ENCODE measurements at regions not wholly inside any gene's neighbourhood (a gene's known extent, or its start where the extent isn't known, plus 50 kb on each side); places are given as distances from the start of the nearest gene placed in this dataset.

- no peaks in the 10 kb centered on the region for H3K36me3 ChIP-seq (replicated peaks in 1 of 2; ENCODE audit: control insufficient read depth in 1 of 2, insufficient read depth in 2 of 2, low read length in 2 of 2)
- TF ChIP-seq CTCF (IDR thresholded peaks at IDR 0.05) = no peak
- H3K9me3 ChIP-seq (replicated peaks in 1 of 2; ENCODE audit: control insufficient read depth in 1 of 2, insufficient read depth in 1 of 2, low read length in 2 of 2) = no peaks in the 10 kb centered on the region
- H3K4me1 ChIP-seq (ENCODE audit: control insufficient read depth in 1 of 2, insufficient read depth in 2 of 2, low read length in 2 of 2) = no peaks in the 10 kb centered on the region
- no peak for DNase-seq
- H3K27me3 ChIP-seq (ENCODE audit: control insufficient read depth in 2 of 2, insufficient read depth in 2 of 2, low read length in 2 of 2) = no peaks in the 10 kb centered on the region
- H3K9ac ChIP-seq (ENCODE audit: insufficient read depth, low read length, poor library complexity, severe bottlenecking) = no peak overlapping the region
- peaks cover 0 to 3% (median 0%) of the 10 kb centered on the region in 7 donors for H3K9me3 Mint-ChIP-seq
- no peaks in the 10 kb centered on the region for H3K4me1 Mint-ChIP-seq
- H3K79me2 ChIP-seq (ENCODE audit: insufficient read depth, low read length) = no peaks in the 10 kb centered on the region
- H3K36me3 Mint-ChIP-seq = no peaks in the 10 kb centered on the region
- no peak overlapping the region for H3K4me3 ChIP-seq (replicated peaks in 1 of 3; ENCODE audit: low read depth in 2 of 3, low read length in 3 of 3)
- intact Hi-C loops (cut with micrococcal nuclease) = no loop called here
- H3K27ac ChIP-seq (ENCODE audit: low read depth in 1 of 2, low read length in 2 of 2) = no peak overlapping the region
- no peak overlapping the region for H3K4me2 ChIP-seq (replicated peaks; ENCODE audit: extremely low read depth, low read length, poor library complexity, severe bottlenecking)
- no peak overlapping the region for H3K27ac Mint-ChIP-seq
- no peak overlapping the region for H2AFZ ChIP-seq (ENCODE audit: insufficient read depth, low read depth, low read length, poor library complexity, severe bottlenecking)
- no peak overlapping the region for H3K4me3 Mint-ChIP-seq
- no peaks in the 10 kb centered on the region for H3K27me3 Mint-ChIP-seq (ENCODE audit: low read depth in 3 of 3)
- no peaks in the 10 kb centered on the region for H4K20me1 ChIP-seq (ENCODE audit: insufficient read depth, low read length)
Measured at GRCh38 chrX:99507768-99508167, 902.3 kb downstream of the PCDH19 start.

- peaks cover 10 to 15% of the 10 kb centered on the region in 2 donors for H3K9me3 ChIP-seq (replicated peaks in 1 of 2; ENCODE audit: control insufficient read depth in 1 of 2, insufficient read depth in 1 of 2, low read length in 2 of 2)
- no peak overlapping the region for H3K4me3 Mint-ChIP-seq
Measured at GRCh38 chrX:99495453-99495852, 914.6 kb downstream of the PCDH19 start.

More at GRCh38 chrX:99495453-99495852, 914.6 kb downstream of the PCDH19 start:
- Histone ChIP-seq H3K9ac (ENCODE audit: insufficient read depth, low read length, poor library complexity, severe bottlenecking) (no peak overlapping the region), H3K27ac (ENCODE audit: low read depth in 1 of 2, low read length in 2 of 2) (no peak overlapping the region), H3K4me1 (ENCODE audit: control insufficient read depth in 1 of 2, insufficient read depth in 2 of 2, low read length in 2 of 2) (no peaks in the 10 kb centered on the region), H2AFZ (ENCODE audit: insufficient read depth, low read depth, low read length, poor library complexity, severe bottlenecking) (no peak overlapping the region), H3K4me3 (replicated peaks in 1 of 3; ENCODE audit: low read depth in 2 of 3, low read length in 3 of 3) (no peak overlapping the region), H3K4me2 (replicated peaks; ENCODE audit: extremely low read depth, low read length, poor library complexity, severe bottlenecking) (no peak overlapping the region), H3K79me2 (ENCODE audit: insufficient read depth, low read length) (no peaks in the 10 kb centered on the region), H3K27me3 (ENCODE audit: control insufficient read depth in 2 of 2, insufficient read depth in 2 of 2, low read length in 2 of 2) (no peaks in the 10 kb centered on the region), H4K20me1 (ENCODE audit: insufficient read depth, low read length) (no peaks in the 10 kb centered on the region), H3K36me3 (replicated peaks in 1 of 2; ENCODE audit: control insufficient read depth in 1 of 2, insufficient read depth in 2 of 2, low read length in 2 of 2) (no peaks in the 10 kb centered on the region)
- no peak for DNase-seq
- intact Hi-C loops (cut with micrococcal nuclease) = no loop called here
- no CpG with 5 or more reads among the region's 2 CpGs for WGBS (ENCODE audit: insufficient coverage)
- Mint-ChIP-seq H3K9me3 (peaks cover 0 to 14% (median 4%) of the 10 kb centered on the region in 7 donors), H3K4me1 (no peaks in the 10 kb centered on the region), H3K27me3 (ENCODE audit: low read depth in 3 of 3) (peaks cover 0 to 1% (median 0%) of the 10 kb centered on the region in 3 donors), H3K27ac (no peak overlapping the region), H3K36me3 (no peaks in the 10 kb centered on the region)
- no peak for TF ChIP-seq CTCF (IDR thresholded peaks at IDR 0.05)
